NCI-H524 treated with DMSO at 0.1 percent for 48 hours (cell line): ENCODE measurements at regions not wholly inside any gene's neighbourhood (a gene's known extent, or its start where the extent isn't known, plus 50 kb on each side); places are given as distances from the start of the nearest gene placed in this dataset.
"Not testable (repeated sequence)": the region's sequence is repeated elsewhere in the genome, so short reads cannot be mapped to it uniquely, and the experiment has no call there.

Experiments used
- DNase-seq: peaks from one replicate; lab custom pipeline; 2025; lab: John Stamatoyannopoulos, UW

DNA sequence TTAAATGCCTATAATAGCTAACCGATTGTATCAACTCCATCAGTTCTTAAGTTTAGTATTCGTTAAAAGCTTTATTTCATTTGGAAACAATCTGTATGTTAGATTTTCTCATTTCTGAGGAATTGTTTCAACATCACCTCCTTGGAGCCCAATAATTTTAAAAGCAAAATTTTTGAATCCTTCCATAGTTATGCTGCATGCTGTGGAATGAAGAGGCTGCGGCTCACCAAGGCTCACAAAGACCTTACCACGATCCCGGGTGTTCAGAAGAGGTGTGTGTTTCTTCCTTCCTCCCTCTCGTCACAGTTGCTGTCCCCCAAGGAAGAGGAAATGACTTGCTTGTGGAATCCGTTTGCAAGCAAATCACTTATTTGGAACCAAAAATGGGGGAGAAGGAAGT, 143.8 kb downstream of the FGF1 start:
- no peak for DNase-seq

DNA sequence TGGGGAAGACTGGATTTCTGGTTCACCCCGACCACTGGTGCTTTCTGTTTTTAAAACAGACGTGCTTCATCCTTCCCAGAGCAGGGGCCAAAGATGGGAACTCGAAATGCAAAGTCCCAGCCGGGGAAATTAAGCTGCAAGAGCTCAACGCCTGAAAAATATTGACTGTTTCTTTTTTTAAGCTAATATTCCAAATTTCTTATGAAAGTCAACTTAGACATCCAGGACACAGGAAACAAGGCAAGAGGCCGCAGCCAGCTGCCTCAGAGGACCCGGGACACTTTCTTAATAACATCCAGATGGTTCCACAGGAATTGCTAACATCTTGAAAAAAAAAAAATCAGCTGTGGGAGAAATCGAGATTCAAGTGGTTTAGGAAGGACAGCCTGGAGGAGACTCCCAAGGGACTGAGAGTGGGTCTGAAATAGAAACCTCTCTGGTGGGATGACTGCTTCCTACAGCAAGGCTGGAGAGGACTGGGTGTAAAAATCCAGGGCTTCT, 144.9 kb downstream of the FGF1 start:
- DNase-seq, result peak; percentile 93

DNA sequence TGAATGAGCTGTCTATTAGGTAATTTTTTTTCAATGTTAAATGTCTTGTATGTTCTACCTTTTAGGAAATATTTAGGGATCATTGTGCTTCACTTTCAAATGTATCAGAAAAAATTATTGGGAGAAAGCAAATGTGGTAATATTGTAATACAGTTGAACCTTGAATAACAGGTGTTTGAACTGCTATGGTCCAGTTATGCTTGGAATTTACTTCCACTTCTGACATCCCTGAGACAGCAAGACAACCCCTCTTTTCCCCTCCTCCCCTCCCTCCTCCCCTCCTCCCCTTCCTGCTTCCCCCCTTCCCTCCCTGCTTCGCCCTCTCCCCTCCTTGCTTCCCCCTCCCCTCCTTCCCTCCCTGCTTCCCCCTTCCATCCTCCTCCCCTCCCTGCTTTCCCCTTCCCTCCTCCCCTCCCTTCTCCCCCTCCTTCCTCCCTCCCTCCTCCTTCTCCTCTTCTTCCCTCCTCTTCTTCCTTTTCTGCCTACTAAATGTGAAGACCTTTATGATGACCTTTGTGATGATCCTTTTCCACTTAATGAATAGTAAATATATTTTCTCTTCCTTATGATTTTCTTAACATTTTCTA, 146.6 kb downstream of the FGF1 start:
- no peak for DNase-seq

DNA sequence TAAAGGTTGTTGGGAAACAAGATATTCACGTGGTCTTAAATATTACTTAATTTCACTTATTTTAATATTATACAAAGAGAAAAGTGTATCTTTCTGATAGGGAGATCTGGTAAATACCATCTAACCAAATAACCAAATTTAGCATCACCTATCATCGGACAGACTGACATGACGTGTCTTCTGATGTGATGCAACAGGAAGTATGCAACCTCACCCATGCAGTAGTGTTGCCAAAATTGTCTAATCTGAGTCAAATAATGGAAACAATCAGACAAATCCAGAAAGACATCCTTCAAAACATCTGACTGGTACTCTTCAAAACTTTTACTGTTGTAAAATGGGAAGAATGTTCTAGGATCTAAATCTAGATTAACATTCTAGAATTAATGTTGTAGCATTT, 148.0 kb downstream of the FGF1 start:
- DNase-seq, result no peak

DNA sequence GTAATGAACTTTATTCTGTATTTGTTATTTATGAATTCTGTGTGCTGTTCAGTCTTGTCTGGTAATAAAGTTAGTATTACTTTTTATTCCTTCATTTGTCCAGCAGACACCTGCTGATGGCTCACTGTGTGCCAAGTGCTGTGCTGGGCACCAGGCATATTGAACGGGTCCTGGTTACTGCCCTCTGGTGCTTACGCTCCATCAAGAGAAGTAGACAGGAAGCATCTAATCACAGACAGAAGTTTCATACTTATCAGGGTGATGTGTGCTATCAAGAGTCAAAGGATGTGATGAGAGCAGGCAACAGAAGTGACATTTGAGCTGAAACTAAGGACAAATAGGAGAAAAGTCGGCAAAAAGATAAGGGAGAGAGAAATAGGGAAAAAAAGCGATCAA, 153.1 kb downstream of the FGF1 start:
- DNase-seq, result no peak

DNA sequence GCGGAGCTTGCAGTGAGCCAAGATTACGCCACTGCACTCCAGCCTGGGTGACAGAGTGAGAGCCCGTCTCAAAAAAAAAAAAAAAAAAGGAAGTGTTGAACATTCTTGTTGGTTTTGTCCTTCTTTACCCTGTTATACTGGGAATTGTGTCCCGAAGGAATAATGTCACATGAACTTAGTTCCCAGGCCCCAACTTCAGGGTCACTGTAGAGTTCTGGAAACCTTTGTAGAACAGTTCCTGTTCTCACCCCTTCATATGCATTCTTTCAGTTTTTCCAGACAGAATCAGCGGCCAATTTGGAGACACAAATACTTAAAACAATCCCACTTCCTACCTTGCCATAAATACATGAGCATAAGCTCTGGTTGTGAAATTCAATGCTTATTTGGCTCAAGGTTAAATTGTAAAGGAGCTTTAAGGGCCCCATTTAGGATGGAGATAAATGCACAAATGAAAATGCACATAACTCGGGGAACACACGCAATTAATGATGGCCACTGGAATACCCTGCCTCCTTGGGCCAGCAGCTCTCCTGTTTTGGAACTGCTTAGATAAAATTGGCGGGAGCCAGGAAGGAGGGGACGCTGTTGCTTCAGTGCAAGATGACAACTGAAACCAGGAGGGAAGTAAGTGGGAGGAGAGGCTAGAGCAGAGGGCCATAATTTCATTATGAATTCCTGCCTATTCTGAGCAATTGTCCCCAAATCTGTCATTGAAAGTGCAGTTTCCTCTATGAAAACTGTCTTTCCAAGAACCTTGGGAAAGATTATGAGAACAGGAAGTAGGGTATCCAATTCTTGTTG, 153.7 kb downstream of the FGF1 start:
- no peak for DNase-seq

DNA sequence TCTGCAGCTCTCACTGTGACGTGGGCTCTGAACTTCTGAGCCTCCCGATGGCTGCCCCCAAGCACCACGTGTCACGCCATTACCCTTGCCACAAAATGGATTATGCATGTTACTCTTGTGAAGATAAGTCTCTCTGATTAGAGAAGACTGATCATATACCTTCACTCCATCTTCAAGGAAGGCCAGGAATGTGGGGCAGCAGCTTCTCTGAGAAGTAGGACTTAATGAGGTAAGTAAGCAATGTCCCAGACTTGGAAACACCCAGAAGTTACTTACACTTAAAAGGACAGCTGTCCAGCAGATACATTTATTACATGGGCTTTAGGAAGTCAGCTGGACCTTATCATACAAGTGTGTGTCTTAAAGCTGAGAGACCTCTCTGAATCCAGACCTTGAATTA, 155.0 kb downstream of the FGF1 start:
- DNase-seq, result no peak

DNA sequence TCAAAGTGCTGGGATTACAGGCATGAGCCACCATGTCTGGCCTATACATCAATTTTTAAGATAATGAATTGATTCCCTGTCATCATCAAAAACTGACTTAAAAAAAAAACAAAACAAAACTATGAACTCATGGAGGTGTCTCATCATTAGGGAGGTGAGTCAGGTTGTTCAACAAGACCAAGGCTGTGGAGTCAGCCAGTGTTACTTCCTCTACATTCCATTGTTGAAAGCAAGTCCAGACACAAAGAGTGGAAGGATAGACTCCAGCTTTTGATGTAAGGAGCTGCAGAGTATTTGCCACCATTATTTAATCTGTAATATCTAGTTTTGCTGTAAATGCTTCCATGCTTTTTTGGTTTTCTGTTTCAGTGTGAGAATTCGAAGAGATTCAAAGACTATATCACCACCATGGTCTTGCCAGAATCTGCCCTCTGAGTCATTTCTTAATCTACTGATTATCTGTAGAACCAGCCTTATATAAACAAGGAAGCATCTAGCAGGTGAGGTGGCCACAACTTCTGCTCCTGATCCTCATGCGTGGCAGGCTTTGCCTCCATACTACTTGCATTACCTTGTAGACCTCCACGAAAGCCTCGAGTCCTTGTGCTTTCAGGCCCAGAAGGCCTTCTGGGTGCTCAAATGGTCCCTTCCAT, 156.1 kb downstream of the FGF1 start:
- no peak for DNase-seq

DNA sequence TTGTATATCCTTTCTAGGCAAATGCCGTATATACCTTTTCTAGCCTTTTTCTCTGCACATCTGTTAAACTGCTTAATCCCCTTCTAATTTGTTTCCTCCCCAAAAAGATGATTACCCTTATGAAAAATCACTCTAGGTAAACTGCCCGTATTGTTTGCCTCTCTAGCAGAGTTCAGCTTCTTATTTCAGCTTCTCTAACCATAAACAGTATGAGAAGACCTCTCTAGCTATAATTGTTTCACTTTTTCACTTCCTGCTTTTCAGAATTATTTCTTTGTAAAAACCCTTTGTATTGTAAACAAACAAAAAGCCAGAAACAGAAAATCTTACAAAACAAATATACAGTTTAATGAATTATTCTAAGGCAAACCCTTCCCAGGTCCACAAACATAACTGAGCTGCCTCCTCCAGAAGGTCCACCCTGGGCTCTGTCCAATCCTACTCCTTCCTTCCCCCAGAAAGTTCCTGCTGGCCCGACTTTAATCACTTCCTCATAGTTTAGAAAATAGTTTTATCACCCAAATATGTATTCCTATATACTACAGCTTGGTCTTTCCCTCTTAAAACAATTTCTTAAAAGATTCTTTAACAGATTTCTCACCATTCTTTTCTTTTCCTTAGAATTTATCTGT, 158.1 kb downstream of the FGF1 start:
- DNase-seq, result peak; percentile 9

DNA sequence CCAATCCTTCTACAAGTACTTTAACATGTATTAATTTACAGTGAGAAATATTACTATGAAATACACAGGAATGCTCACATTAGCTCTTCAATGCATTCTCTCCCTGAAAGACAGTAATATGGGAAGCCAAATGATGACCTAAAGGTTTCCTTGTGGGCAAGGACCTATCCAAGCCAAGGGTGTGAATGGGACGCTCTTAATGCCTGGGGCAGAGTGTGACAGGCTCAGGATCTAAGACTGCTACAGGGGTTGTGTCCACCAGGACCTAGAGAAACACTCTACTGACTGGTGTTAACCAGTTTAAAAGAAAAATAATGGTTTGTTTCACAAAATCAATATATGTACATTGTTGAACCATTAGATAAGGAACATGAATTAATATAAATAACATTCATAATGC, 158.7 kb downstream of the FGF1 start:
- DNase-seq, result no peak

DNA sequence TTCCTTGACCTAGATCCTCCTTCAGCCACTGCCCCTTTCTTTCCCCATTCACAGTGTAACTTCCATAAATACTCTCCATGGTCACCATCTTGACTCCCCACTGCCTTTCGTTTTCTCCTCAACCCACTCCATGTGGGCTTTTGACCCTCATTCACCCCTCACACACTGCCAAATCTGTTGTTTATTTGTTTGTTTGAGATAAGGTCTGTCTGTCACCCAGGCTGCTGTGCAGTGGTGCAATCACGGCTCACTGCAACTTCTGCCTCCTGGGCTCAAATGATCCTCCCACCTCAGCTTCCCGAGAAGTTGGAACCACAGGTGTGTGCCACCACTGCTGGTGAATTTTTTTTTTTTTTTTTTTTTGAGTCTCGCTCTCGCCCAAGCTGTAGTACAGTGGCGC, 162.9 kb downstream of the FGF1 start:
- no peak for DNase-seq

DNA sequence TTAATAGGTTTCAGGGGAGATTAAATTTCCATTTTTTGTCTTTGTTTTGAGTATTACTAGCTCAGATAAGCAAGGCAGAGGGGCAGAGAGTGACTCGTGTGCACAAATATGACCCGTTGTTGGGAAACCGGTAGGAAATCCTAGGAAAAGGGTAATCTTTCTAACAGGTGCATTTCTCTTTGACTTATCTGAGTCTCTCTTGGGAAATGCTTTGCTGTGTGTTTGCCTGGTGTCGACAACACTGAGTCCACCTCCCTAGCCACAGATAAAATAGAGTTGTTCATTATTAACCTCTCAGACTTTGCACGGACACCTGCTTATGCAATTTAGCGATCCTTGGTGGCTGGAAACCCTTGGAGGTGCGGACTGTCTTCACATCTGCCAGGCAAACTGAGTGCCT, 164.2 kb downstream of the FGF1 start:
- DNase-seq, result no peak

DNA sequence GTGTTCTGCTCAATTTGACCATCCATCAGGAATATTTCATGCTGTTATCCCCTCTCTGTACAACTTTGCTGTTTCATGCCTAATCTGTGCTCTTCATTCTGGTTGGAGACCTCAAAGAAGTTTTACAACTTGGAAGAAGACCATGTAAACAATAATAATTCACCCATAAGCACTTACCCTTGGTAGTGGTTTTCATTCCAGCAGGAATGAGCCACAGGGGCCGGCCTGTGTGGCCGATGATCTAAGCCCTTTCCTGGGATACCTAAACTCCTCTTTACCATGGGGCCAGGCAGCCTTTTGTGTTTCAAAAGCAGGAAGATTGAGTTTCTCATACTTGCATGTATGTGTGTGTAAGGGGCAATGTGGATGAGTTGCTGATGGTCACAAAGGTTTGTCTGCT, 165.0 kb downstream of the FGF1 start:
- no peak for DNase-seq

DNA sequence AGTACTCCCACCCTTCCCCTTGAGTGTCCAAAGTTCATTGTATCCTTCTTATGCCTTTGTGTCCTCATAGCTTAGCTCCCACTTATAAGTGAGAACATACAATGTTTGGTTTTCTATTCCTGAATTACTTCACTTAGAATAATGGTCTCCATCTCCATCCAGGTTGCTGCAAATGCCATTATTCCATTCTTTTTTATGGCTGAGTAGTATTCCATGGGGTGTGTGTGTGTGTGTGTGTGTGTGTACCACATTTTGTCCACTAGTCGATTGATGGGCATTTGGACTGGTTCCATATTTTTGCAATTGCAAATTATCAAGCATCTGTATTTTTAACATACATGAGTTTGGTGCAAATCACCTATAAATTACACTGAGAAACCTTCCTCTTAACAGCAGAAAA, 166.0 kb downstream of the FGF1 start:
- not testable (repeated sequence) for DNase-seq

DNA sequence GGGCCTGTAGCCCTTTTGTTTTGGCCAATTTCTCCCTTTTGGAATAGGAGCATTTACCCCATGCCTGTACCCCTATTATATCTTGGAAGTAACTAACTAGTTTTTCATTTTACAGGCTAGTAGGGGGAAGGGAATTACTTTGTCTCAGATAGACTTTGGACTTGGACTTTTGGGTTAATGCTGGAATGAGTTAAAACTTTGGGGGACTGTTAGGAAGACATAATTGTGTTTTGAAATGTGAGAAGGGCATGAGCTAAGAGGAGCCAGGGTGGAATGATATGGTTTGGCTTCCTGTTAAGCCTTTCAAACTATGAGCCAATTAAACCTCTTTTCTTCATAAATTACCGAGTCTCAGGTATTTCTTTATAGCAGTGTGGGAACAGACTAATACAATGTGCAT, 168.1 kb downstream of the FGF1 start:
- no peak for DNase-seq

DNA sequence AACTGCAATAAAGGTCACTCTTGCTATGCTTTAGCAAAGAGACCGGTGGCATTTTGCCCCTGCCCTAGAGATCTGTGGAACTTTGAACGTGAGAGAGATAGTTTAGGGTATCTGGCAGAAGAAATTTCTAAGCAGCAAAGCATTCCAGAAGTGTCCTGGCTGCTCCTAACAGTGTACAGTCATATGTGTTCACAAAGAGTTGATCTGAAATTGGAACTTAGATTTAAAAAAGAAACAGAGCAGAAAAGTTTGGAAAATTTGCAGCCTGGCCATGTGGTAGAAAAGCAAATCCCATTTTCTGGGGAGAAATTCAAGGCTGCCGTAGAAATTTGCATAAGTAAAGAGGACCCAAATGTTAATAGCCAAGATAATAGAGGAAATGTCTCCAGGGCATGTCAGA, 169.2 kb downstream of the FGF1 start:
- DNase-seq, result no peak

DNA sequence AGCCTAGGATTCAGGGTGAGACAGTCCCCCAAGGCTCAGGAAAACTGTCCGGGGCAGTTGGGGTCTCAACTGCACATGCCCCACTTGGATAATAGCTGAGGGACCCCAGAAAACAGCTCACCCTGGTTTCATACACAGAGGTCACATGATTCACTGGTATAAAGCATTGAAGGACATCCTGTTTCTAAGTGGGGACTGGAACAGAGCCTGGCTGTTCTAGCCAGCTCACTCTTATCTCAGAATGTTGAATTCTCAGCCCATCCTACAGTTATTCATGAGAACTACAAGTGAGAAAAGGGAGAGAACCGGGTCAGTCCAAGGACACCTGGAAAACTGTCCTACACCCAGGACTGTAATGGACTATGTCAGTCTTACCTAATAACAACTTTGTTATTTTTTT, 170.9 kb downstream of the FGF1 start:
- DNase-seq, result no peak

DNA sequence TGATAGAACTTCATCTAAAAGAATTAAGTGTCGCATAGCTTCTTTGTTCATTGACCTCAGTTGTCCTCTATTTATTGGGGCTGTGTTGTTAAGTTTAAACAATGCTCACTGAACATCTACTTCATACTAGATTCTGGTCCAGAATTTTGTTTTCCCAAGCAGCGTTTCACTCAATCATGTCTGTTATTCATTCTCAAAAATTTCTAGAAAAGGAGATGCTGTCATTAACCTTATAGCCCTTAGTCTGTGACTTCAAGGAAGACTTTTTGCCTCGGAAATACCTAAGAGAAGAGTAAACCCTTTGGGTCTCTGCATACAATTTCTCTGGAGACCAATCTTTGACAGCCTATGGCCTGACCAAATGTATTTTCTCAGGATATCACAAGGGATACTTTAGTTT, 171.7 kb downstream of the FGF1 start:
- no peak for DNase-seq

DNA sequence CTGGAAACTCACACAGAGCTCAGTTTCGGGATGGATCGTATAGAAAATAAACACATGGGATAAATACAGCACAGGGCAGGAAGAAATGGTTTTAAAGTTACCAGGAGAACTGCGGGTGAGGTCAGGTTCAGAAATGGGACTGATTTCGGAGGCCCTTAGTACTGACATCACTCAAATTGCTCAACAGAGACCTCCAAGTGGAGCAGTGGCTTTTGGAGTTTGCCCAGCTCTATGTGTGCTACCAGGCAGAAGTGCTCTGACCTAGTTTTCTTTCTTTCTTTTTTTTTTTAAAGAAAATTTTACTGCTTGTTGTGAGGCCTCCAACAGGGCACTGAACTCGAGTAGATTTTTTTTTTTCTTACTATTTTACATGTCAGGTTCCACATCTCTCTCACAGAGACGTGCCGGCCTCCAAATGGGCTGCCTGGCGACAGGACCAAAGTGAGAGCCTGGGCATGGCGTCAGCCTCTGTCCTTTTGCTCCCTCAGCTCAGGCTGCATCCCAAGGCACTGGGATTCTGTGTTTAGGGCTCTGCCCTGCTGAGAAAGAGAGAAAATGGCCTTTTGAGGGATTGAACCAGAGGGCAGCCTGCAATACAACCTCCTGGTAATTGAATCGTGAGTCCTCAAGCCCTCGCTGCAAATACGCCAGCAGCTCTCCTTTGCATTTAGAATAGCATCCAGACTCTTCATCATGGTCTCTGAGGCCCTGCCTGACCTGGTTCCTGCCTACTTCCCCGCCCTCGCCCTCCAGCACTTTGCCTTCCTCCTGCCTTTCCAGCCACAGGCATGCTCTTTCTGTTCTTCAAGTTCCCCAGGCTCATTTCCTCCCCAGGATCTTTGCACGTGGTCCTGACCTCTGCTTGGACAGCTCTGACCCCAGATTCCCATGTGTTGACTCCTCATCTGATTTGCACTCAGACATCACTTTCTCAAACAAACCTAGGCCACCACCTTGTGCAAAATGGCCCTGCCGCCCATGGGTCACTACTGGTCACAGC, 173.5 kb downstream of the FGF1 start:
- no peak for DNase-seq

DNA sequence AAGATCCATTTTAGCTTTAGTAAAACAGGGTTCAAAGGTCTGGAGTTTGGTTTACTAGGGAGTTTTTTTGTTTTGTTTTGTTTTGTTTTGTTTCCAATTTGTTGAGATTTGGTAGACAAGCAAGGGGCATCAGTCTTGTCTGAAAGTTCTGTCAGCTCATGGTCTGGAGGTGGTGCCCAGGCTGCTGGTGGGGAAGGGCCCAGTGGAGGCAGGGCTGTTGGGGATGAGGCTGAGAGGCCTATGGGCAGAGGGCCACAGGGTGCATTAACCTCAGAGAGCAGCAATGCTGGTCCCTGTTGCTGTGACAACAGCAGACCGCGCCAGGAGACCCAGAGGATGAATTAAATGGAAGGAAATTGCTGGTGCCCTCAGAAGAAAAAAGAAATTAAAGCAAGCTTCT, 174.5 kb downstream of the FGF1 start:
- no peak for DNase-seq

DNA sequence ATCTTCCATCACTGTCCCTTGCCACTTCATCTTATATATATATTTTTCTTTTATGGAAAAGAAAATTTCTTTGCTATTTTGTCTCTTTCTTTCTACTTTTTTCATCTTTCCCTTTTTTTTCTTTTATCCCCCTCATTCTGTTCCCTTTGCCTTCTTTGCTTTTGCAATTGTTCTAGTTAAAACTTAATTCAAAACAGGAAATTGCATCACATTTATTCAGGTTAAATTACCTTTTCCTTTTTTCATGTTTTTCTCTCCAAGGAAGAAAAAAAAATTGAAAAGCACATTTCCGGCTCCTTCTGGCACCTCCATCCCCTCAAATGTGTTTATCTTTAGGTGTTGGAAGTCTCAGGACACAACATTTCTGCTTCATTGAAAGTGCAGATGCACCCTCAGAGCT, 176.9 kb downstream of the FGF1 start:
- DNase-seq, result no peak

DNA sequence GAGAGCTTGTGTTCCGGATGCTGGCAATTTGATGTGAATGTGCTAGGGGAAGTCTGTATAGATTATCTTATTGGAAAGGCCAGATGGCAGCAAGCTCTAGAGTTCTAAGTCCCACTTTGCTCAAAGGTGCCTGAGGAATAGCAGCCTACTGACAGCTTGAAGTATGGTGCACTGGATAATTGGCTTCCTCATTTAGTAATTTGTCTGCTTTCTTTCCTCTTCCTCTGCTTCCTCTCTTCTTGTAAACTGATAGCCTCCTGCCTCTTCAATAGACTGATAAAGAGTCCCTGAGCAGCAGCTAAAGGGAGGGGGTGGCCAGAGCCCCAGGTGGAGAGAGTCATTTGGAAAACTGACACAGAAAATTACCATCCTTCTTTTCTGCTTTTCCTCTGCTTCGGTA, 177.3 kb downstream of the FGF1 start:
- DNase-seq, result peak; percentile 91
